C1 segment of cervical spinal cord (tissue), 14 donors: ENCODE measurements at regions not wholly inside any gene's neighbourhood (a gene's known extent, or its start where the extent isn't known, plus 50 kb on each side); places are given as distances from the start of the nearest gene placed in this dataset.
"Not testable (repeated sequence)": the region's sequence is repeated elsewhere in the genome, so short reads cannot be mapped to it uniquely, and the experiment has no call there.

Source experiments
- DNase-seq, 14 donors: peaks; one replicate each; lab custom pipeline; 2025; lab: John Stamatoyannopoulos, UW

DNA sequence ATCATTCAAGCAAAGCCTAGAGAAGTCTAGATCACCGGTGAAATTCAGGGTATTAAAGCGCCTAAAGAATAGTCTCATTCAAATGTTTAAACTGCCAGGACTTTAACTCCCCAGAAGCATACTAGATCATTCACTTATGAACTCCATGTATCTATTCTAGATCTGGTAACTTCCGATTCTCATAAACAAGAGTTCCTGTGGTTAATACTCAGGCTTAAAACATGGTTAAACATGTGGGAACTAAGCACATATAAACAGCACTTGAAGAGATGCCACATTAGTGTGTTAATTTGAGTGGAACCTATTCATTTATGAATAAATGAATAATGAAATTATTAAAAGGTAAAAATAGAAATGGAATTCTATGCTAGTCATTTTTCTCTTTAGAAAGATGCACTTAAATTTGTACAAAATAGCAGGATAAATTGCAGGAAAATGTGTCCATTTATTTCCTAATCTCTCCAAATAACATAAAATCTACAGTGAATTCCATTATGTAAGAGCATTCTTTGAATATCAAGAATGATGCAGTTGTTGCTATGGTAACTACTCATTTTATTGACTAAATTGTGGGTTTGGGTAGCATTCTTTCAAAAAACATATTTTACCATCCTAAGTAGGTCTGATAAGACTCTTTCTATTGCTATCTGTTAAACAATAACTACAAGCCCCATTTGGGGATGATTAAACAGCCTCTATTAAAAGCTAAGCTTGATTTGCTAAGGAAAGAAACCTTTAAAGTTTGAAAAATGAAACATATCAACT lies 147.6 kb upstream of the TMEM168 start:
- DNase-seq, result no peak

DNA sequence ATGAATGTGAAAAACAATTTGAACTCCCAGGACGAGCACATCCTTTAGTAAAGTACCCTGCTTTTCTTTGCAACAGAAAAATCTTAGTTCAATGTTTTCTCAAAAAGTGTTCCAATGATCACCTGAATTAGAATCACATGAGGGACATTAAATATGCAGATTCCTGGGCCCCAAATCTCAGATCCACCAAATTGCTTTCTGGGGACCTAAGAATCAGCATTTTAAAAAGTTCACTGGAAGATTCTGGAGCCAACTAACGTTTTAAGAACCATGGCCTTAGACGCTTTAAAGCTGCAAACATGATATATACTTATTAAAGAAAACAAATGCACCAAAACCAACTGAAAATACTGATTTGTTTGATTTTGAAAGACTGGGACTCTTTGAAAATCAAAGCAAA lies 143.4 kb upstream of the TMEM168 start:
- no peak for DNase-seq

DNA sequence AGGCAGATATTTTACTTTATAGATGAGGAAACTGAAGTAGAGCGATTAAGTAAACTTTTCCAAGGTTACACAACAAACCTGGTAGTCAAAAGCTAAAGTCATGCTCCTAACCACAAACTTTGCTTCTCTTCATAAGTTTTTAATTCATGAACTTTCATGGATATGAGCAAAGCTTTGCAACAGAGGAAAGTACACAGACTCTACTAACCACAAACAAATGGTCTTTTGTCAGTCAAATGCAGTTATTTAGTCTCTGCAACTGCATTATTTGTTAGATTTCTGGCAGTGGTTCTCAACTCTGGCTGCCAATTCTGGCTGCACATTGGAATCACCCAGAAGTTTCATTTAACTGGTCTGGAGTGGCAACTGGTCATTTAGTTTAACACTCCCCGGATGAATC lies 140.6 kb upstream of the TMEM168 start:
- DNase-seq, result peak in 8 of 14 donors; percentile 2 to 35 (median 10)

DNA sequence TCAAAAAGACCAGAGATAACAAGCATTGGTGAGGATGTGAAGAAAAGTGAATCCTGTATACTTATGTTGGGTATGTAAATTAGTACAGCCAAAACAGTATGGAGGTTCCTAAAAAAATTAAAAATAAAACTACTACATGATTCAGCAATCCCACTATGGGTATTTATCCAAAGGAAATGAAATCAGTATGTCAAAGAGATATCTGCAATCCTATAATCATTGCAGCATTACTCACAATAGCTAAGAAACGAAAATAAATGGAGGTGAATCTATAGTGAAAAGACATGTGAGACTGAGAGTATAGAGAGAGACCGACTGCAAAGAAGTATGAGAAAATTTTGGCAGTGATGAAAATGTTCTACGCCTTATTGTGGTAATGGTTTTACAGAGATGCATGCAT lies 139.2 kb upstream of the TMEM168 start:
- no peak for DNase-seq

DNA sequence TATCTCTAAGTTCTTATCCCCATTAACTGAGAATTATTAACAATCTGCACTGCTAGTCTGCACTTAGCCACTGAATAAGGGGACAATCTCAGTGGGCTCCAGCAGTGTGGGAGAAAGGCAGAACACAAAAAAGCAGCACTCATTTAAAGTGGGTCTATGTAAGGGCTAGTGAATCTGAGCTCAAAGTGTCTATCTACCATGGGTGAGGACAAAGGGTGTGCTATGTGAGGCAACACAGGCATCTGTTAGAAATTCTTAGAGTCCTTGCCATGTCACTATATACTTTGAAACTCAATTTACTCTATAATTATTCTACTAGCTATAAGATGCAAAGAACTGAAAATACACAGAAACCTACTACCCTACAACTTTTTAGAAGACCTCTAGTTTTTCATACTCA lies 135.8 kb upstream of the TMEM168 start:
- no peak for DNase-seq

DNA sequence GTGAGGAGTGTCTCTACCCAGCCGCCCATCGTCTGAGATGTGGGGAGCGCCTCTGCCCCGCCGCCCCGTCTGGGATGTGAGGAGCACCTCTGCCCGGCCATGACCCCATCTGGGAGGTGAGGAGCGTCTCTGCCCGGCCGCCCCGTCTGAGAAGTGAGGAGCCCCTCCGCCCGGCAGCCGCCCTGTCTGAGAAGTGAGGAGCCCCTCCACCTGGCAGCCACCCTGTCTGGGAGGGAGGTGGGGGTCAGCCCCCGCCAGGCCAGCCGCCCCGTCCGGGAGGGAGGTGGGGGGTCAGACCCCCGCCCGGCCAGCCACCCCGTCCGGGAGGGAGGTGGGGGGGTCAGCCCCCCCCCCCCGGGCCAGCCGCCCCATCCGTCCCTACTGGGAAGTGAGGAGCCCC lies 132.4 kb upstream of the TMEM168 start:
- DNase-seq, result not testable (repeated sequence)

DNA sequence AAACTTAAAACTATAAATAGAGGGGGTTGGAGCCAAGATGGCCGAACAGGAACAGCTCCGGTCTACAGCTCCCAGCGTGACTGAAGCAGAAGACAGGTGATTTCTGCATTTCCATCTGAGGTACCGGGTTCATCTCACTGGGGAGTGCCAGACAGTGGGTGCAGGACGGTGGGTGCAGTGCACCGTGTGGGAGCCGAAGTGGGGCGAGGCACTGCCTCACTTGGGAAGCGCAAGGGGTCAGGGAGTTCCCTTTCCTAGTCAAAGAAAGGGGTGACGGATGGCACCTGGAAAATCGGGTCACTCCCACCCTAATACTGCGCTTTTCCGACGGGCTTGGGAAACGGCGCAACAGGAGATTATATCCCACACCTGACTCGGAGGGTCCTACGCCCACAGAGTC lies 126.2 kb upstream of the TMEM168 start:
- not testable (repeated sequence) for DNase-seq

DNA sequence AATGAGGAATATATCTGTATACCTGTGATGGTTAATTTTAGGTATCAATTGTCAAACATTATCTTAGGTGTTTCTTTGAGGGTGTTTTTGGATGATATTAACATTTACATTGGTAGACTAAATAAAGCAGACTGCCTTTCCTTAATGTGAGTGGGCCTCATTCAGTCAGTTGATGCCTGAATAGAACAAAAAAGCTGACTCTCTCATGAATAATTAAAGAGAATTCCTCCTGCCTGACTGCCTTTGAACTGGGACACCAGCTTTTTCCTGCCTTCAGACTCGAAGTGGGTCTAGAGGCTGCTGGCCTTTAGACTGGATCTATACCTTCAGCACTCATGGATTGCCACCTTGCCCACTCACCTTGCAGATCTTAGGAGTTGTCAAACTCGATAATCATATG lies 117.9 kb upstream of the TMEM168 start:
- DNase-seq, result no peak

DNA sequence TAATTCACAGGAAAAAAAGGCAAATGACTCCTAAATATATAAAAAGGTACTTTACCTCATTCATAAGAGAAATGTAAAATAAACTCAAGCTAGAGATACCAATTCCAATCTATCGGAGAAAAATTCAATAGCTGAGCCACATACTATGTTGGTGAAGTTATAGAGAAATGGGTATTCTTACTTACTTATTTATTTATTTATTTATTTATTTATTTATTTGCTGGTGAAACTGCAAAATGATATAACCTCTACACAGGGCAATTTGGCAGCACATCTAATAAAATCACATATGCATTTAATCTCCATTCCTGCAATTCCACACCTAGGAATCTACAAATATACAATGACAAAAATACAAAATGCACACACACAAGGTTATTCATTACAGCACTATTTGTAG lies 117.5 kb upstream of the TMEM168 start:
- DNase-seq, result no peak

DNA sequence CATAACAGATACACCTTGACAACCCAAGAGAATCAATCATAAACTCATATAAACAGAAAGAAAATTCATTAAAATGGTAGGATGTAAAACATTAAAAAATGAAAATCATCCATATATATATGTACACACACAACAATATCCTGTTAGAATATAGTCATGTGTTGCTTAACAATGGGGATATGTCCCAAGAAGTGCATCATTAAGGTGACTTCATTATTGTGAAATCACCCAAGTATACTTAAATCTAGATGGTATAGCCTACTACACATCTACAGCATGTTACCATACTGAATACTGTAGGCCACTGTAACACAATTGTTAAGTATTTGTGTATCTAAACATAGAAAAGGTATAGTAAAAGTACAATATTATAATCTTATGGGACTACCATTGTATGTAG lies 115.8 kb upstream of the TMEM168 start:
- DNase-seq, result no peak

DNA sequence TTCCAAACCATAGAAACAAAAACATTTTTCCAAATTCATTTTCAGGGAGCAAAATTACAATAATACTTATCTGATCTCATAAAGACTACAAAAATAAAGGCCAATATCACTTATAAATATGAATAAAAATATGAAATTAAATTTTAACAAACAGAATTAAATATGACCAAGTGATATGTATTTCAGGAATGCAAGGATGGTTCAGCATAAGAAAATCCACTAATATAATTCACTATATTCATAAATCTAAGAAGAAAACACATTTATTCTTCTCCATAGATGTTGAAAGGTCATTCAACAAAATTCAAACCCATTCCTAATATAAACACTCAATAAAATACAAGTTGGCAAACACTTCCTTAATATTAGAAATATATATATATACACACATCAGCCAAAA lies 115.2 kb upstream of the TMEM168 start:
- DNase-seq, result no peak

DNA sequence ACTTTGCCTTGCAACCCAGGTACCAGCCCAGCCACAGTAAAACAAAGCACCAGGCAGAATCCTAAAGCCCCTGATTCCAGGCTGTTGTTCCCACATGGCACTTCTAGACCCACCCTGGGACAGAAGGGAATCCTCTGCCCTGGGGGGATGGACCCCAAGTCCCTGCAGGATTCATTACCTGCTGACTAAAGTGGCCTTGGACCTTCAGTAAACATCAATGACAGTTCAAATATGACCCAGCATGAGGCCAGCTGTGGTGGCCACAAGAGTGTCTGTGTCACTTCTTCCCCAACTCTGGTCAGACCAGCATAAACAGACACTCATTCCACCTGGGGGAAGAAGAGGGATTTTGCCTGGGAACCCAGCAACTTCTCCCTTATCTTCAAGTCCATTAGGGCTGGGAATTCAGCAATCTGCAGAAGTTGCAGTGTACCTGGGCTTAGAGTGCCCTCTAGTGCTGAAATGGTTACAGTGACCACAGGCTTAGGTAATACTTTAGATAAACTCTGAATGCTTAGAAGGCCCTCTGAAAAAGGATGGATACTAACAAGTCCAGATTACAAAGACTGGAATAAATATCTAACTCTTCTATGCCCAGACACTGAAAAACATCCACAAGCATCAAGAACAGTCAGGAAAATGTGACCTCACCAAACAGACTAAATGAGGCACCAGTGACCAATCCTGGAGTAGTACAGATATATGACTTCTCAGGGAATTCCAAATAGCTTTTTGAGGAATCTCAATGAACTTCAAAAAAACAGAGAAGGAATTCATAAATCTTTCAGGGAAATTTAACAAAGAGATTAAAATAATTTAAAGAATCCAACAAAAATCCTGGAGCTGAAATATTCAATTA lies 108.5 kb upstream of the TMEM168 start:
- DNase-seq, result no peak

DNA sequence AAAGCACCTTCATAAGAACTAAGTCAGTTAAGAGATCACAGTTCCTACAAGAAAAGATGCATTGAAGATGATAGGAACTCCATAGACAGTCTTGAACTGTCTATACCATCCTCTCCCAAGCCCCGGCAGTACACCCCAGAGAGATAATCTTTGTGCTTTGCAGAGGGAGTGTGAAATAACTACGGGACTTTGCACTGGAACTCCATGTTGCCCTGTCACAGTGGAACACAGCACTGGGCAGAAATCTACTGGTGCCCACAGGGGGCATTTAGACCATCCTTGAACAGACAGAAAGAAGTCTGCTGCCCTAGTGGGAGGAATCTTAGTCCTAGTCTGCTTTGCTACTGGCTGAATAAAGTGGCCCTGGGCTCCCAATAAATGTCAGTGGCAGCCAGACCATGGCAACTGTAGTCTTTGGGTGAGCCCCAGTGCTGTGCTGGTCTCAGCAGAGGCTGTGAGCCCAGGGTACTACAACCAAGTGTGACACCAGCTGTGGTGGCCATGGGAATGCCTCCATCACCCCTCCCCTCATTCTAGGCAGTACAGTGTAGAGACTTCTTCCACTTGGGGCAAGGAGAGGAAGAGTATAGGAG lies 107.7 kb upstream of the TMEM168 start:
- DNase-seq, result no peak

DNA sequence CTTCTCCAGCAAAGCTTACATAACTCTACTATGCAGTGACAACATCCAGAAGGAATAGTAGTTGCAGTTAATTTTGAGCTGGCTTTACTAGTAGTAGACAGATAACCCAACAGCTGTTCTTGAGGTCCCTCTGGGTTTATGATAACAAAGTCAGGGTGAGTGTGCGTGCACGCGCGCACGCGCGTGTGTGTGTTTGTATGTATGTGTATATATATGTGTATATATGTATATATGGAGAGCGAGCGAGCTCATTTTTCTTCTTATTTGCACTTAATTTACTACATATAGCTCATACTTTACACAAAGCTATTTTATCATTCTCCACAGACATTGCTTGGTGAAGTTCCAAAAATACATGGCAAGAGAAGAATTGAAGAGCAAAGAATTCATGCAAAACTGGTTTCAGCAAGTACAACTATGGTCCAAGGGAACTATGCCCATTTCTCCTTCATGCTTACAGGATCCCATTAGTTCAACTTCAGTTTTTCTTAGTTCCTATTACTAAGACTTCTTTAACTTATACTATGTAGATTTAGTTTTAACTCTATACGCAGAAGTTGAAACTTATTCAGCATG lies 105.9 kb upstream of the TMEM168 start:
- DNase-seq, result no peak

DNA sequence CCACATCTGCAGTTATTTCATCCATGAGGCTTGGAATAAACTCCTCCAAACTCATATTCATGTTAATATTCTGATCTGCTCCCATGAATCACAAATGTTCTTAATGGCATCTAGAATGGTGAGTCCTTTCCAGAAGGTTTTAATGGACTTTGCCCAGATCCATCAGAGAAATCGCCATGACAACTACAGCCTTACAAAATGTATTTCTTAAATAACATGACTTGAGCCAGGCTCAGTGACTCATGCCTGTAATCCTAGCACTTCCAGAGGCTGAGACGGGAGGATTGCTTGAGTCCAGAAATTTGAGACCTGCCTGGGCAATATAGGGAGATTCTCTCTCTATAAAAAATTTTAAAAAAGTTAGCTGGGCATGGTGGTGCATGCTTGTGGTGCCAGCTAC lies 102.1 kb upstream of the TMEM168 start:
- no peak for DNase-seq

DNA sequence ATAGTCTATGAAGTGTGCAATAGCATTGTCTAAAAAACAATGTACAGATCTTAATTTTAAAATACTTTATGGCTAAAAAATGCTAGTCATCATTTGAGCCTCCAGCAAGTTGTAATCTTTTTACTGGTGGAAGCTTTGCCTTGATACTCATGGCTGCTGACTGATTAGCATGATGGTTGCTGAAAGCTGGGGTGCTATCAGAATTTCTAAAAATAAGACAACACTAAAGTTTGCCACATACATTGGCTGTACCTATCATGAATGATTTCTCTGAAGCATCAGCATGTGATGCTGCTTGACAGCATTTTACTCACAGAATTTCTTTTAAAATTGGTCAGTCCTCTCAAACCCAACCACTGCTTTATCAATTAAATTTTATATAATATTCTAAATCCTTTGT lies 101.5 kb upstream of the TMEM168 start:
- no peak for DNase-seq

DNA sequence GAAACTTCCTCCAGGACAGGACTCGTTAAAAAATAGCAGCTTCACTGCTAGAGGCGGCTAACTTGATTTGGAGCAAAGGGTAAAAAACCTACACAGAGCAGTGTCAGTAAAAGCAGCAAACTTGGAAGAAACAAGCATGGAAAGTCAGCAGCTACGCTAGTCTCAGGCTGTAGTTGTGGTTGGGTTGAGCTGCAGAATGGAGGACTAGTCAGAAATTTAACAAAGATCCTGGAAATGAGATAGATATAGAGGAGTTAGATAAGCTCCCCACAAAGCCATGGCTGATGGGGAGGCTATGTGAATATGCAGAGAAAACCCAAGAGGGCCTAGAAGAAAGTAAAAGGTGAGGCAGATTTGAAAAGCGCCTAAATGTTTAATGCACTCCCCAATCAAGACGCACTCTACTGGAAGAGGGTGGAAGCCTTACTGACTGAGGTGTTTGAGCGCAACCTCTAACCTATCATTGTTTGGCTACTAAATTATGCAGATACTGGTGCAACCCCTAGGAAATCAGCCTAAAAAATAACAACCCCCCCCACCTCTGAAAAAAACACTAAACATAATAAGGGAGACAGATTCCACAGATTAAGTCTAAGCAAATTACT lies 99.7 kb upstream of the TMEM168 start:
- DNase-seq, result no peak

DNA sequence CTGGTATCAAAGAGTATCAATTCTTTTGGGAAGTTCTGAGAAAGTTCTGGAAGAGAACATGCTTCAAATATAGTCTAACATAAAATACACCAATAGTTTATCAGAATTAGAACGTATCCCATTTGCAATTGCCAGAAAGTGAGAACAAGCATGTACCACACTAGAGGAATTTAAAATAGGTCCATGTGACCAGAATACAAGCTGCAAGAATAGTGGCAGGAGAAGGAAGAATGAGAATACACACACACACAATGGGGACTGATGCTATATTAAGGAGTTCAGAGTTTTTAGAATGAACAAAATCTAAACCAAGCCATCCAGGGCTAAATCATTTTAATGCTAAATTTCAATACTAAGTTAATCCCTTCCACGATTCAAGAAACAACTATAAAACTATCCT lies 99.1 kb upstream of the TMEM168 start:
- DNase-seq, result no peak

DNA sequence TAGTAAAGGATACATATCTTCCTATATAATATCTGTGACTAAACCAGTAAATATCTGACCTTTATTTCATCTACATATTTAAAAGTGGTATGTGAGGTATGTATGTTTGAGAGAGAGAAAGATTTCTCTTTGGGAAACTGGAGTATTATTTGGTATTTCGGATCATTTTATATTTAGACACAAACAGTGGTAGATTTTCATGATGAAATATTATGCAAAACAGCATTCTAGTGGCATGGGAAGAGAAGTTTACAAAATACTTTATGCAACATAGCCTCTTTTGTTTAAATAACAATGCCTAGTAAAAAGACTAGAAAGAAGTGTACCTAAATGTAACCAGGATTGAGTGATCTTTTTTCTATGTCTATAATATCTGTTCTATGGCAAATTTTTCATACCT lies 98.6 kb upstream of the TMEM168 start:
- no peak for DNase-seq

DNA sequence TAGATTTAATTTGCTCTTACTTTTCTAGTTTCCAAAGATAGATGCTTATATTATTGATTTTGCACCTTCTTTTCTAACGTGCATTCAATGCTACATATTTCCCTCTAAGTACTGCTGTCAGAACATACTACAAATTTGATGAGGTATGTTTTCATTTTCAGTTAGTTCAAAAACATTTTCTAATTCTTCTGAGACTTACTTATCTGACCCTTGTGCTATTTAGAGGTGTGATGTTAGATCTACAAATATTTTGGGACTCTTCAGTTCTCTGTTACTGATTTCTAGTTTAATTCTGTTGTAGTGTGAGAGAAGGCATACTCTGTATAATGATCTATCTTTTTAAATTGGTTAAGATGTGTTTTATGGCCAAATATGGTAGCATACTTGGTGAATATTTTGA lies 97.8 kb upstream of the TMEM168 start:
- no peak for DNase-seq

DNA sequence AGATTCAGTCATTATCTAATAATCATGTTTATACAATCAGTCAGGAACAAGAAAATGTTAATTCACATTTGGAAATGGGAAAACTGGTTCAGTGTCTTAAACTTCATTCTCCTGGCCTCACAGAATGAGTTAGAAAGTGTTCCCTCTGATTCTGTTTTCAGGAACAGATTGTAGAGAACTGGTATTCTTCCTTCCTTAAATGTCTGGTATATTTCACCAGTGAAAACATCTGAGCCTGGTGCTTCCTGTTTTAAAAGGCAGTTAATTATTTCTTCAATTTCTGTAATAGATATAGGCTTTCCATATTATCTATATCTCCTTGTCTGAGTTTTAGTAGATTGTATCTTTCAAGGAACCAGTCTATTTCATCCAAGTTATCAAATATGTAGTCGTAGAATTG lies 97.1 kb upstream of the TMEM168 start:
- no peak for DNase-seq

DNA sequence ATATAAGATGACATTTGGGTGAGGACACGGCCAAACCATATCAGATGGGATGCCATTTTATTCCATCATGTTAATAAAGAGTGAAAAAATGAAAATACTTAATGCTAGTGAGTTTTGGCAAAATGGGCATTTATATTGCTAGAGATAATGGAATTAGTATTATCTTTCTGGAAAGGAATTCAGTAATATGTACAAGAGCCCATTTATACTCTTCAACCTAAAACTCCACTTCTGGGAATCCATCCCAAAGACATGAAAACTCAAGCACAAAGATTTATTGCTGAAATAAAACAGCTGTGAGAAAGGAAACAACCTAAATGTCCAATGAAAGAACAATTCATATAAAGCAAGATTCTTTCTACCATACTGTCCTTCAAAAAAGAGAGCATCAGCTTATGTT lies 96.0 kb upstream of the TMEM168 start:
- no peak for DNase-seq
